ENCODE measurements at regions not wholly inside any gene's neighbourhood (a gene's known extent, or its start where the extent isn't known, plus 50 kb on each side); places are given as distances from the start of the nearest gene placed in this dataset.
"Not testable (repeated sequence)": the region's sequence is repeated elsewhere in the genome, so short reads cannot be mapped to it uniquely, and the experiment has no call there.

DNA sequence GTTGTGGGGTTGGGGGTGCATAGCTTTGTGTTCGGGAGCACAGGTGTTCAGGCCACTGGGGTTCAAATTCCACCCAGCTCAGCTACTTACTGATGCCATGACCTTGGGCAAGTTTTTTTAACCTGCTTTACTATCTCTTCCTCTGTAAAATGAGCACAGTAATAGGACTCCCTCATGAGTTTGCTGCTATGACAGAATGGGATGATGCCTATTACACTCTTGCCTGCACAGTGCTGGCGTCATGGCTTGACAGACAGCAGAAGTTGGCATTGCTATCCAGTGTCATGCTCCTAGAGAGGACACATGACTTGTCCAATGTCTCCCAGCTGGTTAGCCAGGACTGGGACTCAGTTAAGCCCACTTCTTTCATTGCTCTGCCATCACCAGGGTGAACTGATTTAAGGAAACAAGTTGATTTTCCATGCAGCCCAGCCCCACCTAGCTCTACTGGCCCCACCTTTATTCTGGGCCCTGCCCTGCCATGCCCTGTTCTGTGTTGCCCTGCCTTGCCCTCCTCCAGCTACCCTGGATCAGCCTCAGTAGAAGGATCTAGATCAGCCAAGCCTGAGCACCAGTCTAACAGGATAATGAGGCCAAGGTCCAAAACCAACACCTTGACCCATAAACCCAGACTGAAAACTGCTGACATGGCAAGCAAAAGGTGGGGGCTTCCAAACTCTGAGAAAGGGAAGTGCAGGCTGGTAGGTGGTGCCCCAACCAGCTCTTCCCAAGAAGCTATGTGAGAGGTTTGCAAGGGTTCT is 155.8 kb upstream of the ATP11B start:
- no peak for DNase-seq

DNA sequence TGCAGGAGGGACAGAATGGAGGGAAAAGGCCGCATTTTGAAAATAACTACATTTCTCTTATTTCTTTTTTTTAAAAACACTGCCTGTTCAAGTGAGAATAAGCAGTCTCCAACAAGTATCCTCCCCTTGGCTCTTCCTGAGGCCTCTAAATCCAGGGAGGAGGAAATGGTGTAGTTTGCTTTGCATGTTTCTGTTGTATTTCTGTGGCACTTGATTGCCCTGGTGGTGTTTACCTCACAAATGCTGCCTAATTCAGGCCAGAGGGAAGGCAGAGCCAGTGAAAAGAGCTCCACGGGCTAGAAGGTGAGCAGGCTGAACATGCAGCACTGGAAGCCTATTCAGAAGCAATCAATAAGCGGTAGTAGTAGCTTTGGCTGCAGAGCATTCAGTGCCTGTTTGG is 149.3 kb upstream of the ATP11B start:
- DNase-seq: no peak

DNA sequence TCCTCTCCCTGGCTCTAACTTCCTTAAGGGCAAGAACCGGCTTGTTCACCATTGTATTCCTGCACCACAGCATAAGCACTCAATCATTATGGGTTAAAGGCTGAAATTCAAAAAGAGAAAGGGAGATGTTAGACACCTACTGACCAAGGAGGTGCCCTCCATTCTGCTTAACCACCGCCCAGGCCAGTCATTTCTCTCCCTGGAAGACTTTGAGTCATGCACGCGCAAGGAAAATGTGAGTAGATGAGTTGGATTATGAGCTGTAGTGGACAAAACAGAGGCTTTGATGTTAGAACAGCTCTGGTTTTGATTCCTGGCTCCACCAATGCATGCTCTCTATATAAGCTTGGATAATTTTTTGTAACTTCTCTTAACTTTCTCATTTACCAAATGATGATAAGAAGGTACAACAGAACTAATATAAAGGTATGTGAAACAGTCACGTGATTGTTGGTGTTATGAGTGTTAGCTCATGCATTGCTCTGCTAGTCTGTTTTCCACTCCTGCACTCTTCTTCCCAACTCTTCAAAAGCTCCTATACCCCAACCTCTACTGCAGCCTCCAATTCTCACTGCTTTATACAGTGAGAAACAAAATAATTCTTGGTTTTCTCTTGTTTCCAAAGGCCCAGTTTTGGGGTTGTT is 148.4 kb upstream of the ATP11B start:
- DNase-seq: no peak

- no peak for DNase-seq
Observed at GRCh38 chr3:182650568-182651128, 142.7 kb upstream of the ATP11B start.

GRCh38 chr3:182651461-182651860 is 141.8 kb upstream of the ATP11B start:
- DNase-seq: no peak

GRCh38 chr3:182653065-182653464 is 140.2 kb upstream of the ATP11B start:
- DNase-seq: not testable (repeated sequence)

DNA sequence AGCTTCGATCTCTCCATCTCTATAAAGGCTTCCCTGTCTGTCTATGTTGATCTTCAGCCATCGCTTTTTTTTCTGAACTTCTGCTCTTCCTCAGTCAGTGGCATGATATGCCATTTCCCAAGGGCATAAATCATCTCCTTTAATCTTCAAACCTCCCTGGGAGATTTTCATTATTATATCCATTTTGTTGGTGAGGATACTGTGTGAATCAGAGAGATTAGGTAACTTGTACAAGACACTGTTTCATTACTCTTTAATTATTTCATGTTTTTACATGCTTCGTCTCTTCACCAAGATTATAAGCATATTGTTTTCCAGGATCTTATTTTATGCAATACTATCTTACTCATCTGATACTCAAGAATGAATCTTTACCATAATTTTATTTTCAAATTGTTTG is 124.8 kb upstream of the ATP11B start:
- DNase-seq: no peak

GRCh38 chr3:182668974-182669373 is 124.3 kb upstream of the ATP11B start:
- no peak for DNase-seq

DNA sequence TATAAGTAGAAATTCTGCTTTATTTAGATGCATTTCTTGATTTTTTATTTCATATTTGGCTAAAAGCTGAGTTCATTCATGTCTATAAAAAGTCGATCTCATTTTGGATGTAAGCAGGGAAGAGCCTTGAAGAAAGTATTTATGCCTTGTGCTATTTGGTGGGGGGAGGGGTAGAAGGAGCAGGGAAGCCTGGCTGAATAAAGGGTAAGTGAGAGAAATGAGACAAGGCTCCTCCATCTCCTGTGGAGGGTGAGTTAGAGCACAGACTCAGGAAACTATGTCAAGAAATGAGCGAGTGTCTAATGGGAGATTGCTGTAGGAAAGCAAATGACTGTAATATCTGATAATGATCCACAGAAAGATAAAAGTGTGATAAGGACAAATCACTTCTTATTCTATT is 121.8 kb upstream of the ATP11B start:
- no peak for DNase-seq

DNA sequence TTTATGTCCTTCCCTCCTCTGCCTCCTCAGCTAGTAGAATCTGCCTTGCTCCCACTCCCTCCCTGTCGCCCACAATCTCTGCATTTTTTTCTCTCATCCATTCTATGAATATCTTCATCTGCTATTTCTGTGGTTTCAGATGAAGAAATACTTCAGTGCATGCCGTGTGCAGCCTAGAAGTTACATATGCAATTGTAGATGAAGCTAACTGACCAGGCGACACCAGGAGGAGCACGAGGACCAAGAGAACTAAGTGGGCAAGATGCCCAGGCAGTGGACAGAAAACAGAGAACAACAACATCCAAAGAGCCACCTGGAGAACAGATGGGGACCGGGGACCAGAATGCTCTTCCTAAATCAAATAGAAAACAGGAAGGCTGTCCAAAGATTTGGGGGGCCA is 121.4 kb upstream of the ATP11B start:
- peak; percentile 31 for DNase-seq

DNA sequence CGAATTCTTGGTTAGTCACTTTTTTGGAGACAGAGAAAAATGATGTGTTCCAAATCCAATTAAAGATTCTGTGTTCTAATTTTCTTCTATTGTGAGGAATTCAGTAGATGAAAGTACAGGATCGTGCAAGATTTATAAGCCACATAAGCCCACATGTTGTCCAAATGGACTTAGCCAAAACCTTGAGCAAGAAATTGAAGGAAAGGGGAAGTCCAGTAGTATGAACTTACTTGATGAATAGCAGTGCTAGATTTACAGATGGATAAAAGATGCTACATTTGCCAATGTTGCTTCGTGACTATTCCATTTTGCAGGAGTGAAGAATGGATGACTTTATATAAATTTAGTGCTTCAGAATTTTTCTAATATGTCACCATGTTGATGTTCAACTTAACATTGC is 120.0 kb upstream of the ATP11B start:
- no peak for DNase-seq

- peak; percentile 24 for DNase-seq
Observed at GRCh38 chr3:182682263-182683241, 110.8 kb upstream of the ATP11B start.

DNA sequence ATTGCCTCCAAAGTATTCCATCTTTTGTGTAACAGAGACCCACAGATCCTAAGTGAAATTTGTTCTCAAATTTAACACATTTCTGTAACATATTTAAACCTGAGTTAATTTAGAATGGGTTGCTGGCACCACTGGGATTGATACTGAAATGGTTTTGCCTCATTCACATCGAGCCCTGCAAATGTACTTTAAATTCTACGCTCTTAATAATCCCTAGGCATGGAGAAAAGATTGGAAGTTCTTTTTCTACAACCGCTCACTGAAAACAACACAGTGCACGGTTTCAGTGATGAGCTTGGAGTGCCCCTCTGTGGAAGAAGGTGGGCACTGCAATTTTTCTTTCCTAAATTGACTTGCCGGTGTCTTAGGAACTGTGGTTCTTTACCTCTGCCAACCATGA is 109.9 kb upstream of the ATP11B start:
- peak; percentile 40 for DNase-seq

DNA sequence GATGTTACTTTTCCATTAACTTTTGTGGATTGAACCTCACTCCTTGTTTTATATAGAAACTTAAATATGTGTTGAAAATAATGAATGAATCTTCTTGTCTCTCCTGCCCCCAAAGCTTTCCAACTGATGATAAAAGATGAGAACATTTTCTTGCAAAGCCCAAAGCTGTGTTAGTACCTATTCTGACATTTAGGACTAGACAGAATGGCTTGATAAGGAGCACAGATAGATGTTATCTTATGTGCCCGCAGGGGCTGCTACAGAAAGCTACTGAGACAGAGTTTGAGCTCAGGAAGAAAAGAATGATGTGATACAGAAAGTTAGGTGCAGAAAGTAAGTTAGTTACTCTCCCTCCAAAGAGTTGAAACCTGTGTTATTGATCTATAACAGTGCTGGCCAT is 109.4 kb upstream of the ATP11B start:
- DNase-seq: no peak

- no peak for DNase-seq
Observed at GRCh38 chr3:182686033-182686886, 107.0 kb upstream of the ATP11B start.

DNA sequence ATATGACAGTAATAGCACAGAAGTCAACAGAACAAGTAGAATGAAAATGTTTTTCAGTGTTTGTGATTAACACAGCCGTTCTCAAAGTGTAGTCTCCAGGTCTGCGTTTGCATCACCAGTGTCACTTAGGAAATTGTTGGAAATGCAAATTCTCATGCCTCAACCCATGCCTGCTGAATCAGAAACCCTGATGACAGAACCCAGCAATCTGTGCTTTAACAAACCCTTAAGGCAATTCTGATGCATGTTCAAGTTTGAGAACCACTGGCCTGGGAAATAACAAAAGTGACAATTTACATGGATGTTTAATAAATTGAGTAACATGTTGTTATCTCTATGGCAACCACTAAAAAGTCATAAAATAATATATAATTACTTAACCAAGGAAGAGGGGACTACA is 103.1 kb upstream of the ATP11B start:
- no peak for DNase-seq

GRCh38 chr3:182692021-182692420 is 101.3 kb upstream of the ATP11B start:
- no peak for DNase-seq

GRCh38 chr3:182692695-182693094 is 100.6 kb upstream of the ATP11B start:
- no peak for DNase-seq

DNA sequence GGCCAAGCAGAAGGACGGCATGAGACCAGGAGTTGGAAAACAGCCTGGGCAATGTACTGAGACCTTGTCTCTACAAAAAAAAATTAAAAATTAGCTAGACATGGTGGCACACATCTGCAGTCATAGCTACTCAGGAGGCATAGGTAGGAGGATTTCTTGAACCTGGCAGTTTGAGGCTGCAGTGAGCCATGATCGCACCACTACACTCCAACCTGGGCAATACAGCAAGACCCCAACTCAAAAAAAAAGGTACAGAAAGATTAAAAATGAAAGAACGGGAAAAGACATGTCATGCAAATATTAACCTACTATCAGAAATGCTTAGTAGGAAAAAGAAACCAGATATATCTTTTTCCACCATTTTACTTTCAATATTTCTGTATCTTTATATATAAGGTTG is 99.6 kb upstream of the ATP11B start:
- no peak for DNase-seq

DNA sequence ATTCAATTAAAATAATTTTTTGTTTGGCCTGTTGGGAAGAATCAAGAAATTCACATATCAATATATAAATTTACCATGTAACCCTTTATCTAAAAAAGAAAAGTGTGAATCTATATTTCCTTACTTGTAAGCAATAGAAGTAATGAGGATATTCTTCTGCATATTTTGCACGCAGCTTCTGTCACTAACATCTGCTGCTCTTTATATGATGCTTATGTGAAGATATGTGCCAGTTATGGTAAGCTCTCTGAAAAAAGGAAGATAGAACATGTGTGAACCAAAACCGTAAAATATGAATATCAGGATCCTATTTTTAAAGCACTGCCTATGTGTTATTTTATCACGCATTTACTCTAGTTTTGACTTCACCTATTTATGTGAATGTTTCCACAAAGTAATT is 96.4 kb upstream of the ATP11B start:
- no peak for DNase-seq

DNA sequence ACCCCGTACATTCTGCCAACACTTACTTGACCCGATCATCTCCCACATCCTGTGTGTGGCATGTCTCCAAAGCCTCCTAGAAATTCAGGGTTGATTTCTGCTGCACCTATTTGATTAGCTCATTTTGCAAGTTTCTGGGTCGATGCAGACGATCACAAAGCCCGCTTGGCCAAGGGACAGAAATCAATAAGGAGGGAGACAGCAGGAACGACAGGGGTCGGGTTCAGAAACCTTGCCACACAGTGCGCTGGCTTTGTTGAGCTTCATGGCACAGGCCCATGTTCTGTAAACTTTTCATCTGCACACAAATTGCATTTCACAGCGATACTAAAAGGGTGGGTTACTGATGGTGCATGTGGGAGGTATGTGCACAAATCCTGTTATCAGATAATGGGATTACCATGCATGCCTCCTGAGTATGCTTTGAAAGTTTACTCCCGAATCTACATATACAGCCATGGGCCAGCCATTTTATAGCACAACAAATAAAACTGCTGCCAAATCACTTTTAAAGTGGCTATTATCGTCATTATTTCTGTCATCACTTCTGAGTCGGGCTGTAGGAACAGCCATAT is 95.9 kb upstream of the ATP11B start:
- DNase-seq: no peak
